Activated naive CD4-positive, alpha-beta T cell treated with anti-CD3 and anti-CD28 coated beads, Interleukin-2, amount 50 U/mL, for 72 hours (primary cell): ENCODE measurements at regions not wholly inside any gene's neighbourhood (a gene's known extent, or its start where the extent isn't known, plus 50 kb on each side); places are given as distances from the start of the nearest gene placed in this dataset.

Source experiments
- ATAC-seq, 2 donors: fragments of 150-1000 bp; cut with Tn5 transposase; 2 replicates each; pipeline ENCODE4 v1.10.0; 2021; ENCODE audit warnings: mild to moderate bottlenecking in 2 of 2, moderate library complexity in 2 of 2
- DNase-seq, 2 donors: peaks; one replicate each; pipeline ENCODE4 v3.0.0; 2021 to 2022; ENCODE audit warnings: low spot score in 2 of 2
- H3K27ac Mint-ChIP-seq, 2 donors: one replicate each; pipeline ENCODE4 v1.8.0; 2022; ENCODE audit warnings: mild to moderate bottlenecking in 2 of 2, mixed read lengths in 2 of 2
- H3K36me3 Mint-ChIP-seq, 2 donors: one replicate each; pipeline ENCODE4 v1.8.0; 2022; ENCODE audit warnings: mixed read lengths in 2 of 2
- H3K9me3 Mint-ChIP-seq, 2 donors: one replicate each; pipeline ENCODE4 v1.8.0; 2022; ENCODE audit warnings: mixed read lengths in 2 of 2

GRCh38 chr16:22664561-22664997, 149.4 kb upstream of the HS3ST2 start:
- Mint-ChIP-seq H3K36me3 (no peaks in the 10 kb centered on the region), H3K9me3 (no peaks in the 10 kb centered on the region), H3K27ac (no peak overlapping the region)
- ATAC-seq (no peak), DNase-seq (no peak)

GRCh38 chr16:22665048-22665797, 148.7 kb upstream of the HS3ST2 start:
- Mint-ChIP-seq H3K36me3 (no peaks in the 10 kb centered on the region), H3K9me3 (no peaks in the 10 kb centered on the region), H3K27ac (no peak overlapping the region)
- ATAC-seq (no peak), DNase-seq (no peak)

DNA sequence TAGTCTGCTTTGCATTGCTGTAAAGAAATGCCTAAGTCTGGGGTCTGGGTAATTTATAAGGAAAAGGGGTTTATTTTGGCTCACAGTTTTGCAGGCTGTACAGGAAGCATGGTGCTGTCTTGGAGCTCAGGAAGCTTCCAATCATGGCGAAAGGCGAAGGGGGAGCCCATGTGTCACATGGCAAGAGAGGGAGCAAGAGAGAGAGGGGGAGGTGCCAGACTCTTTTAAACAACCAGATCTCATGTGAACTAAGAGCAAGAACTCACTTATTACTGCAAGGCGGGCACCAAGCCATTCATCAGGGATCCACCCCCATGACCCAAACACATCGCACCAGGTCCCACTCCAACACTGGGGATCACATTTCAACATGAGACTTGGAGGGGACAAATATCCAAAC, 148.2 kb upstream of the HS3ST2 start:
- Mint-ChIP-seq H3K27ac (no peak overlapping the region), H3K36me3 (no peaks in the 10 kb centered on the region), H3K9me3 (no peaks in the 10 kb centered on the region)
- ATAC-seq (no peak), DNase-seq (no peak)

DNA sequence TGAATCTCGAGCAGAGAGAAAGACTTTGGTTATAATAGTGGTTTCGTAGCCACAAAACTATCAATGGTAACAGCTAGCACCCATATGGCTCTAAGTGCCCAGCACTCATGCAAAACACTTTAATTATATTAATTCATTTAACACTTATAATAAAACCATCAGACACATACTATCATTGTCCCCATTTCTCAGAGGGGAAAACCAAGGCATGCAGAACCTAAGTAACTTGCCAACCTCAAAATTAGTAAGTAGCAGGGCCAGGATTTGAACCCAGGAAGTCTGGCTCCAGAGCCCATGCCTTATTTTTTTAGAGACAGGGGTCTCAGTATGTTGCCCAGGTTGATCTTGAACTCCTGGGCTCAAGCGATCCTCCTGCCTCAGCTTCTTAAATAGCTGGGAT, 145.6 kb upstream of the HS3ST2 start:
- no peak overlapping the region for H3K27ac Mint-ChIP-seq
- no peak for ATAC-seq

GRCh38 chr16:22670044-22670536, 143.9 kb upstream of the HS3ST2 start:
- Mint-ChIP-seq H3K36me3 (no peaks in the 10 kb centered on the region), H3K9me3 (no peaks in the 10 kb centered on the region), H3K27ac (no peak overlapping the region)
- ATAC-seq: no peak
- no peak for DNase-seq

More for the DNA sequence above, 145.6 kb upstream of the HS3ST2 start:
- H3K9me3 Mint-ChIP-seq: no peaks in the 10 kb centered on the region
- DNase-seq: no peak
- H3K36me3 Mint-ChIP-seq: no peaks in the 10 kb centered on the region

- H3K36me3 Mint-ChIP-seq: no peaks in the 10 kb centered on the region
- H3K27ac Mint-ChIP-seq: no peak overlapping the region
- H3K9me3 Mint-ChIP-seq: no peaks in the 10 kb centered on the region
- DNase-seq (no peak), ATAC-seq (peak; percentile 59 to 72)
Observed at GRCh38 chr16:22670551-22671041, 143.4 kb upstream of the HS3ST2 start.

- Mint-ChIP-seq H3K9me3 (no peaks in the 10 kb centered on the region), H3K27ac (no peak overlapping the region), H3K36me3 (no peaks in the 10 kb centered on the region)
- ATAC-seq: no peak
- DNase-seq: no peak
Observed at GRCh38 chr16:22671301-22672076, 142.5 kb upstream of the HS3ST2 start.

- ATAC-seq (no peak), DNase-seq (no peak)
- no peak overlapping the region for H3K27ac Mint-ChIP-seq
- H3K9me3 Mint-ChIP-seq: no peaks in the 10 kb centered on the region
- no peaks in the 10 kb centered on the region for H3K36me3 Mint-ChIP-seq
Observed at GRCh38 chr16:22672830-22673210, 141.1 kb upstream of the HS3ST2 start.

DNA sequence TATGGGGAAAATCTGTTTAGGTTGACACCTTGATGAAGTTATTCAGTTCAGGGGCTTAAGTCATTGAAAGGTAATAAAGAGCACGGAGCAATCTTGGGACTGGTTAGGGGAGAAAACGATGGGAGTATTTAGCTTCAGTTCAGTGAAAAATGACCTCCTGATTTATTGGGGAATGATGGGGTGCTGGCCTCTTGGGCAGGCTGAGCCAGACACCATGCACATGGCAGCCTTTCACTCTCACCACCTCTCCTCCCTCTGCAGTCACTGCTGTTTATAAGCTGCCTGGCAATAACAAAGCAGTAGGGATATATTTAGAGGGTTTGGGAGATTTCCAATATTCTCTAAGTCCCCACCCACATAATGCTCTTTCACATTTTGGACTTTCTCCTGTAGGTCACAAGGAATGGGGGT, 140.5 kb upstream of the HS3ST2 start:
- ATAC-seq (no peak), DNase-seq (no peak)

DNA sequence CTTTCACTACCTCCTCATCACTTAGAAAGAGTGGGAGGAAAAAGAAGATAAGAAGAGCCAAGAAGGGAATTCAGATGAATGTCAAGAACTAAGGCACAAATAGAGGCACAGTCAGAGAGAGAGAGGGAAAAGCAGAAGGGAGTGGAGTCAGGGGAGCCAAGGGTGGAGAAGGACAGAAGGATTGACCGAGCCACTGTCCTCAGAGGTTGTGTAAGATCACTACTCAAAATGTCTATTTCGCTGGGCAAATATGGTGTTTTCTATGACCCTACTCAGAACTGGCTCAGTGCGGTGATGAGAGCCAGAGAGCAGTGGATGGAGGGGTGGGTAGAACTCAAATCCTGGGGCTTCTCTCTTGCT, 139.2 kb upstream of the HS3ST2 start:
- H3K27ac Mint-ChIP-seq: no peak overlapping the region
- H3K36me3 Mint-ChIP-seq: no peaks in the 10 kb centered on the region
- no peaks in the 10 kb centered on the region for H3K9me3 Mint-ChIP-seq
- DNase-seq: no peak
- no peak for ATAC-seq

More for the DNA sequence above, 140.5 kb upstream of the HS3ST2 start:
- Mint-ChIP-seq H3K27ac (no peak overlapping the region), H3K36me3 (no peaks in the 10 kb centered on the region), H3K9me3 (no peaks in the 10 kb centered on the region)

DNA sequence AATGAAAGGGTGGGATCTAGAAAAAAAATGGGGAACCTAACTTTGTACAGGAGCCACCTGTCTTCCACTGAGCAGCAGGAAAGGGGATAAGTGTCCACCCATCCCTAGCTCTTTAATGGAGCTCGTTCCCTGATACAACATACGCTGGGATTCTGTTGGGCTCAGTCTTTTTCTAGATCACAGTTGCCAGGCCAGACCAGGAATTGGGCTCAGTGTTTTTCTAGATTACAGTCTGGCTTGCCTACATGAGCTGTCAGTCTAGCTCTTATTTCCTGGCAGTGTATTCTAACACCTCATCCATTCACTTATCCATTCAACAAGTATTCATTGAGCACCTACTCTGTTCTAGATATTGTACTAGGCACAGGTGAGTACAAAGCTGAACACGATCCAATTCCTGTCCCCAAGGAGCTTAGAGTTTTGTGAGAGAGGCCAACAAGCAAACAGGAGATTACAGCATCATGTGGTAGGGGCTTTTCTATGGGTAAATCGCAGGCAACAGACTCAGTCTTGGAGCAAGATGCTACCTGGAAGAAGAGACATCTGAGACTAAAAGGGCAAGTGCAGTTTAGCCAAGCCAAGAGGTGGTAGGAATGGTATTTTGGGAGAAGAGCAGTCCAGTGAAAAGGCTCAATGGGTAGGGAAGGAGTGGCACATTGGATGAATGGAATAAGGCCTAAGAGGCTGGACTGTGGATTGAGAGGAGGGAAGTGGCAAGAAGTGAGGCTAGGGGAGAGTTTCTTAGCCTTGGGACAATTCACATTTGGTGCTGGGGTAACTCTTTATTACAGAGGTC, 138.0 kb upstream of the HS3ST2 start:
- Mint-ChIP-seq H3K36me3 (no peaks in the 10 kb centered on the region), H3K27ac (no peak overlapping the region), H3K9me3 (no peaks in the 10 kb centered on the region)
- DNase-seq (no peak), ATAC-seq (no peak)

- H3K9me3 Mint-ChIP-seq: no peaks in the 10 kb centered on the region
- ATAC-seq (no peak), DNase-seq (no peak)
- no peaks in the 10 kb centered on the region for H3K36me3 Mint-ChIP-seq
- no peak overlapping the region for H3K27ac Mint-ChIP-seq
Observed at GRCh38 chr16:22677024-22677830, 136.7 kb upstream of the HS3ST2 start.

DNA sequence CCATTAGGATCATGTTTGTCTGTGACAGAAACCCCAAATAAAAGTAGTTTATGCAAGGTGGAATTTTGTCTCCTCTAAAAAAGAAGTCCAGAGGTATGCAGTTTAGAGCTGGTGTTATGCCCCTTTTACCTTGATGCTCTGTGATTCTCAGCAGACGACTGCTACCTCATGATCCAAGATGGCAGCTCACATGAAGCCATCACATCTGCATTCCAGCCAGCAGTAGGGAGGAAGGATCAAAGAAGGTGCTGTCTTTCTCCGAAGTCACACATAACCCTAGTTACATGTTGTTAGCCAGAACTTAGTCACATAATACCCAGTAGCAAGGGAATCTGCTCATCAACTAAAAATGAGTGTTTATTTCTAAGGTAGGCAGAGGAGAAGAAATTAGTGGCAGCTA, 135.7 kb upstream of the HS3ST2 start:
- DNase-seq: no peak

GRCh38 chr16:22681554-22682291, 132.2 kb upstream of the HS3ST2 start:
- H3K36me3 Mint-ChIP-seq: peaks cover 0 to under 1% of the 10 kb centered on the region in 2 donors
- H3K27ac Mint-ChIP-seq: no peak overlapping the region
- ATAC-seq (no peak), DNase-seq (no peak)
- H3K9me3 Mint-ChIP-seq: peaks cover 0 to under 1% of the 10 kb centered on the region in 2 donors

More for the DNA sequence above, 135.7 kb upstream of the HS3ST2 start:
- no peak for ATAC-seq
- Mint-ChIP-seq H3K9me3 (no peaks in the 10 kb centered on the region), H3K36me3 (no peaks in the 10 kb centered on the region), H3K27ac (no peak overlapping the region)

DNA sequence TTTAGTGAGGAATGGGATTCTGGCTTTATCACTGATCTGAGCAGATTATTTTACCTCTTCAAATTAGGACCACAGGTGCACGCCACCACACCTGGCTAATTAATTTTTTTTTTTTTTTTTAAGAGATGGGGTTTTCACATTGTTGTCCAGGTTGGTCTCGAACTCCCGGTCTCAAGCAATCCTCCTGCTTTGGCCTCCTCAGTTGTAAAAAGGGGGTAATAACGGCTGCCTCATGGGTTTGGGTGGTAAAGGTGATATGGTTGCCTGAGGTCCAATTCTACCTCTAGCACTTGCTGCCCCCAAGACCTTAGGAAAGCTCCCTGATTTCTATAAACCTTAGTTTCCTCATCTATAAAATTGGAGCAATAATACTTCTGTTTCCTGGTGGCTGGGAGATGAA, 130.7 kb upstream of the HS3ST2 start:
- ATAC-seq (no peak), DNase-seq (no peak)
- Mint-ChIP-seq H3K27ac (no peak overlapping the region), H3K9me3 (peaks cover 0 to 4% of the 10 kb centered on the region in 2 donors), H3K36me3 (peaks cover 4 to 7% of the 10 kb centered on the region in 2 donors)
